Mucosa of rectum (tissue), 2 donors: ENCODE measurements at regions not wholly inside any gene's neighbourhood (a gene's known extent, or its start where the extent isn't known, plus 50 kb on each side); places are given as distances from the start of the nearest gene placed in this dataset.

ENCODE experiments used
- H3K27ac ChIP-seq, 2 donors: one replicate each; pipeline ENCODE4 v1.7.0; 2013; ENCODE audit warnings: inconsistent platforms in 2 of 2, low read depth in 2 of 2, low read length in 2 of 2
- H3K27me3 ChIP-seq, 2 donors: one replicate each; pipeline ENCODE4 v1.7.0; 2013; ENCODE audit warnings: low read length in 2 of 2; ENCODE audit not compliant: control insufficient read depth in 2 of 2, insufficient read depth in 2 of 2
- H3K36me3 ChIP-seq, 2 donors: one replicate each; pipeline ENCODE4 v1.7.0; 2013; ENCODE audit warnings: low read length in 2 of 2; ENCODE audit not compliant: control insufficient read depth in 2 of 2, insufficient read depth in 2 of 2
- H3K4me1 ChIP-seq, 2 donors: one replicate each; pipeline ENCODE4 v1.7.0; 2013; ENCODE audit warnings: low read length in 2 of 2, mild to moderate bottlenecking in 1 of 2; ENCODE audit not compliant: control insufficient read depth in 2 of 2, insufficient read depth in 2 of 2
- H3K4me3 ChIP-seq, 2 donors: one replicate each; pipeline ENCODE4 v1.7.0; 2013; ENCODE audit warnings: low read length in 2 of 2
- H3K9ac ChIP-seq, 2 donors: one replicate each; pipeline ENCODE4 v1.7.0; 2013; ENCODE audit warnings: low read length in 2 of 2, low read depth in 1 of 2, mild to moderate bottlenecking in 1 of 2
- H3K9me3 ChIP-seq, 2 donors: one replicate each; pipeline ENCODE4 v1.7.0; 2013; ENCODE audit warnings: low read length in 2 of 2; ENCODE audit not compliant: control insufficient read depth in 2 of 2
- donor health status: healthy.
- donor health status: Normal muscosa, but diverticular disease.

- Histone ChIP-seq H3K9me3 (no peaks in the 10 kb centered on the region), H3K27ac (no peak overlapping the region), H3K36me3 (no peaks in the 10 kb centered on the region), H3K27me3 (no peaks in the 10 kb centered on the region), H3K4me1 (no peaks in the 10 kb centered on the region), H3K4me3 (no peak overlapping the region), H3K9ac (no peak overlapping the region)
Measured at GRCh38 chr13:97700306-97700848, 253.1 kb upstream of the IPO5 start.

- Histone ChIP-seq H3K4me1 (no peaks in the 10 kb centered on the region), H3K4me3 (no peak overlapping the region), H3K9ac (no peak overlapping the region), H3K27ac (no peak overlapping the region), H3K9me3 (no peaks in the 10 kb centered on the region), H3K36me3 (no peaks in the 10 kb centered on the region), H3K27me3 (no peaks in the 10 kb centered on the region)
Measured at GRCh38 chr13:97702614-97703013, 250.9 kb upstream of the IPO5 start.

- H3K27me3 ChIP-seq, result no peaks in the 10 kb centered on the region
- no peak overlapping the region for H3K27ac ChIP-seq
- H3K9me3 ChIP-seq, result no peaks in the 10 kb centered on the region
- no peak overlapping the region for H3K4me3 ChIP-seq
- no peaks in the 10 kb centered on the region for H3K4me1 ChIP-seq
- no peak overlapping the region for H3K9ac ChIP-seq
- no peaks in the 10 kb centered on the region for H3K36me3 ChIP-seq
Measured at GRCh38 chr13:97710797-97711196, 242.7 kb upstream of the IPO5 start.

- no peaks in the 10 kb centered on the region for H3K9me3 ChIP-seq
- H3K36me3 ChIP-seq, result no peaks in the 10 kb centered on the region
- no peak overlapping the region for H3K27ac ChIP-seq
- H3K4me3 ChIP-seq, result no peak overlapping the region
- H3K4me1 ChIP-seq, result no peaks in the 10 kb centered on the region
- H3K27me3 ChIP-seq, result no peaks in the 10 kb centered on the region
- no peak overlapping the region for H3K9ac ChIP-seq
Measured at GRCh38 chr13:97712770-97713169, 240.7 kb upstream of the IPO5 start.

GRCh38 chr13:97715763-97716162, 237.7 kb upstream of the IPO5 start:
- Histone ChIP-seq H3K4me3 (no peak overlapping the region), H3K27ac (no peak overlapping the region), H3K9ac (no peak overlapping the region), H3K36me3 (no peaks in the 10 kb centered on the region), H3K9me3 (no peaks in the 10 kb centered on the region), H3K4me1 (no peaks in the 10 kb centered on the region), H3K27me3 (no peaks in the 10 kb centered on the region)

GRCh38 chr13:97716746-97717145, 236.7 kb upstream of the IPO5 start:
- no peaks in the 10 kb centered on the region for H3K36me3 ChIP-seq
- no peak overlapping the region for H3K4me3 ChIP-seq
- H3K9ac ChIP-seq, result no peak overlapping the region
- H3K9me3 ChIP-seq, result no peaks in the 10 kb centered on the region
- no peaks in the 10 kb centered on the region for H3K4me1 ChIP-seq
- no peak overlapping the region for H3K27ac ChIP-seq
- no peaks in the 10 kb centered on the region for H3K27me3 ChIP-seq

- Histone ChIP-seq H3K4me3 (no peak overlapping the region), H3K4me1 (no peaks in the 10 kb centered on the region), H3K9ac (no peak overlapping the region), H3K36me3 (no peaks in the 10 kb centered on the region), H3K27ac (no peak overlapping the region), H3K9me3 (no peaks in the 10 kb centered on the region), H3K27me3 (no peaks in the 10 kb centered on the region)
Measured at GRCh38 chr13:97719736-97720135, 233.7 kb upstream of the IPO5 start.

GRCh38 chr13:97720896-97721295, 232.6 kb upstream of the IPO5 start:
- Histone ChIP-seq H3K9me3 (no peaks in the 10 kb centered on the region), H3K4me1 (no peaks in the 10 kb centered on the region), H3K36me3 (no peaks in the 10 kb centered on the region), H3K9ac (no peak overlapping the region), H3K4me3 (no peak overlapping the region), H3K27me3 (no peaks in the 10 kb centered on the region), H3K27ac (no peak overlapping the region)

GRCh38 chr13:97723655-97724054, 229.8 kb upstream of the IPO5 start:
- no peak overlapping the region for H3K27ac ChIP-seq
- H3K9me3 ChIP-seq, result no peaks in the 10 kb centered on the region
- H3K9ac ChIP-seq, result no peak overlapping the region
- no peaks in the 10 kb centered on the region for H3K36me3 ChIP-seq
- H3K4me3 ChIP-seq, result no peak overlapping the region
- no peaks in the 10 kb centered on the region for H3K27me3 ChIP-seq
- H3K4me1 ChIP-seq, result no peaks in the 10 kb centered on the region

- no peaks in the 10 kb centered on the region for H3K27me3 ChIP-seq
Measured at GRCh38 chr13:97724450-97724849, 229.0 kb upstream of the IPO5 start.

More at GRCh38 chr13:97724450-97724849, 229.0 kb upstream of the IPO5 start:
- no peak overlapping the region for H3K27ac ChIP-seq
- no peaks in the 10 kb centered on the region for H3K36me3 ChIP-seq
- H3K9me3 ChIP-seq, result no peaks in the 10 kb centered on the region
- H3K4me1 ChIP-seq, result no peaks in the 10 kb centered on the region
- no peak overlapping the region for H3K4me3 ChIP-seq
- H3K9ac ChIP-seq, result no peak overlapping the region
